ENCODE measurements at regions not wholly inside any gene's neighbourhood (a gene's known extent, or its start where the extent isn't known, plus 50 kb on each side); places are given as distances from the start of the nearest gene placed in this dataset.

DNA sequence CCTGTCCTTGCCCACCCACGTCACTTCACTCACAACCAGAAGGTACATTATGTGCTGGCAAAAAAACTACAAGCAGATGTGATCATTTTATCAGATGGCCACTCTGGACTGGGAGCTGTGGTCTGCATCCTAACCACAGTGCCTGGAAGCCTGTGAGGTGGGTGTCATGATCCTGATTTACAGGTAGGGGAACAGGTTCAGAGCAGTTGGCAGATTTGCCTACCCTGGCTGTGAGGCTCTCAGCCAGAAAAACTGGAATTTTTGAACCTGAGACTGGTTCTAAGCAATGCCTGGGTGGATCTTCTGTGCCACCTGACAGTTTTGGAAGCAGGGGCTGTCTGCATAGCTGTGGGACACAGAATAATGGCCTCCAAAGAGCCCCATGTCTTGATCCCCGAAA, 150.8 kb downstream of the SYF2 start:
- TF ChIP-seq, protein P1, sequence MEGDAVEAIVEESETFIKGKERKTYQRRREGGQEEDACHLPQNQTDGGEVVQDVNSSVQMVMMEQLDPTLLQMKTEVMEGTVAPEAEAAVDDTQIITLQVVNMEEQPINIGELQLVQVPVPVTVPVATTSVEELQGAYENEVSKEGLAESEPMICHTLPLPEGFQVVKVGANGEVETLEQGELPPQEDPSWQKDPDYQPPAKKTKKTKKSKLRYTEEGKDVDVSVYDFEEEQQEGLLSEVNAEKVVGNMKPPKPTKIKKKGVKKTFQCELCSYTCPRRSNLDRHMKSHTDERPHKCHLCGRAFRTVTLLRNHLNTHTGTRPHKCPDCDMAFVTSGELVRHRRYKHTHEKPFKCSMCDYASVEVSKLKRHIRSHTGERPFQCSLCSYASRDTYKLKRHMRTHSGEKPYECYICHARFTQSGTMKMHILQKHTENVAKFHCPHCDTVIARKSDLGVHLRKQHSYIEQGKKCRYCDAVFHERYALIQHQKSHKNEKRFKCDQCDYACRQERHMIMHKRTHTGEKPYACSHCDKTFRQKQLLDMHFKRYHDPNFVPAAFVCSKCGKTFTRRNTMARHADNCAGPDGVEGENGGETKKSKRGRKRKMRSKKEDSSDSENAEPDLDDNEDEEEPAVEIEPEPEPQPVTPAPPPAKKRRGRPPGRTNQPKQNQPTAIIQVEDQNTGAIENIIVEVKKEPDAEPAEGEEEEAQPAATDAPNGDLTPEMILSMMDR (conservative IDR thresholded peaks at IDR 0.05) = no peak
- TF ChIP-seq EZH2 (IDR thresholded peaks at IDR 0.05; ENCODE audit: low read depth) = no peak
- intact Hi-C loops (cut with micrococcal nuclease; ENCODE audit: unreplicated experiment) = no loop called here
- ChIA-PET POLR2A (ENCODE audit: unreplicated experiment) (no interaction called here), CTCF (no interaction called here)
- no peak overlapping the region for H2AFZ ChIP-seq
- no peaks in the 10 kb centered on the region for H3K9me3 ChIP-seq (ENCODE audit: insufficient read depth, low read depth)
- peak in 1 of 2 experiments; percentile 12 for DNase-seq
- no peaks in the 10 kb centered on the region for H3K4me1 ChIP-seq (replicated peaks; ENCODE audit: insufficient read depth)
- no peak overlapping the region for H3K4me2 ChIP-seq
- H3F3A ChIP-seq (ENCODE audit: insufficient read depth, low read depth) = no peaks in the 10 kb centered on the region
- H3K27me3 ChIP-seq (ENCODE audit: insufficient read depth, low read depth) = no peaks in the 10 kb centered on the region
- no peak overlapping the region for H3K27ac ChIP-seq
- no peaks in the 10 kb centered on the region for H3K79me2 ChIP-seq (ENCODE audit: low read depth)
- H3K4me3 ChIP-seq = no peak overlapping the region
- BruUV-seq (replicated peaks) = no TSS peak
- H3K36me3 ChIP-seq (ENCODE audit: low read depth) = no peaks in the 10 kb centered on the region
- H4K20me1 ChIP-seq (ENCODE audit: insufficient read depth) = no peaks in the 10 kb centered on the region
- no peaks in the 10 kb centered on the region for H3K9me2 ChIP-seq (ENCODE audit: insufficient read depth)

DNA sequence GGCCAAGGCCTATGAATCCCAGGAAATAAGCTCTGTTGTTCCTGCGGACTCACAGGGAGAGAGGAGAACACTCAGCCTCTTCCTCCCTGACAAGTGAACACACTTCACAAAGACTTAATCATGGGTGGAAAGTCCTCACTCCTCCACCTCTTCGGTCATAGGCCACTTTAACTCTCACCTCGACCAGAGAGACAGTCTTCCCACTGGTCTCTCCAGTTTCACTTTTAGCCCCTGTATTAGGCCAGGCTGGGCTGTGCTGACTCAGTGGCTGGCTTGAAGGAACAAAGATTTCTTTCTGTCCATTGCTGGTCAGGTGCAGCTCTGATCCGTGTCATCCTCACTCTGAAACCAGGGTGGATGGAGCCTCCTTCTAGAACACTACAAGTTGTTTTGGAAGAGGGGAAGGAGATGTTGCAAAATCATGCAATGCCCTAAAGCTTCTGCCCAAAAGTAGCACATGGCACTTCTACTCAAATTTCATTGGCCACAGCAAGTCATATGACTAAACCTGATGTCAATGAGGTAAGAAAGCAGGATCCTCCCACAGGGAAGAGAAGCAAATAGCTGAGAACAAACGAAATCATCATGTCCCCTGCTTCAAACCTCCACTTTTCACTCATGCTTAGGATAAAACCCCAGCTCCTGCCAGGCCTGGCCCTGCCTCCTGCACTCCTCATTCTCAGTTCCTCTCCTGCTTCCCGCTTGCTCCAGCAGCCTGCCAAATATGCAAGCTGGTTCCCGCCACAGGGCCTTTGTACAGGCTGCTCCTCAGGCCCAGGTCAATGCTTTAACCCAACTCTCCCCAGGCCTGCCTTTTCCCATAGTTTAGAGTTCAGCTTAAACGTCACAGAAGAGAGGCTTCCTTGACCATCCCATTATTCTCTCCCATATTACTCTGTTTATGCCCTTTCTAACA, 150.5 kb upstream of the RUNX3 start:
- H3K4me2 ChIP-seq = no peak overlapping the region
- DNase-seq = no peak

DNA sequence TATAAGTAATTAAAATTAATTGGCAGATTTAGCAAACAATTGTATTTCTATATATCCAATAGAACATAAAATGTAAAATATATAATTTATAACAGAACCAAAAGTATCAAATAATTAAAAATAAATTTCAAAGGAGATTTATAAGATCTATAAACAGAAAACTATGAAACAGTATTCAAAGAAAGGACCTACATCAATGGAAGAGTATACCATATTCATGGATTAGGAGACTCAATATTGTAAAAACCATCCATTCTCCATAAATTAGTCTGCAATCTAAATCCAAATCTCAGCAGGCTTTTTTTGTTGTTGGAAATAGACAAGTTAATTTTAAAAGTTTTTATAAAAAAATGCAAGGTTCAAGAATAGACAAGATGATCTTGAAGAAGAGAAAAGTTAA, 149.0 kb upstream of the RUNX3 start:
- Histone ChIP-seq H3K9me3 (ENCODE audit: insufficient read depth, low read depth) (no peaks in the 10 kb centered on the region), H2AFZ (no peak overlapping the region), H3K79me2 (ENCODE audit: low read depth) (no peaks in the 10 kb centered on the region), H3K4me3 (no peak overlapping the region), H3K4me2 (no peak overlapping the region), H3K27me3 (ENCODE audit: insufficient read depth, low read depth) (no peaks in the 10 kb centered on the region), H3K9me2 (ENCODE audit: insufficient read depth) (no peaks in the 10 kb centered on the region), H3K27ac (no peak overlapping the region), H3F3A (ENCODE audit: insufficient read depth, low read depth) (no peaks in the 10 kb centered on the region), H4K20me1 (ENCODE audit: insufficient read depth) (no peaks in the 10 kb centered on the region), H3K36me3 (ENCODE audit: low read depth) (no peaks in the 10 kb centered on the region), H3K4me1 (replicated peaks; ENCODE audit: insufficient read depth) (no peaks in the 10 kb centered on the region)
- ChIA-PET CTCF (no interaction called here), POLR2A (ENCODE audit: unreplicated experiment) (no interaction called here)
- no TSS peak for BruUV-seq (replicated peaks)
- intact Hi-C loops (cut with micrococcal nuclease; ENCODE audit: unreplicated experiment) = no loop called here
- no peak for TF ChIP-seq EZH2 (IDR thresholded peaks at IDR 0.05; ENCODE audit: low read depth)
- TF ChIP-seq, protein P1 (conservative IDR thresholded peaks at IDR 0.05) = no peak
- DNase-seq = no peak

More for the DNA sequence above, 150.5 kb upstream of the RUNX3 start:
- H3F3A ChIP-seq (ENCODE audit: insufficient read depth, low read depth) = no peaks in the 10 kb centered on the region
- no peak overlapping the region for H3K4me3 ChIP-seq
- H3K27me3 ChIP-seq (ENCODE audit: insufficient read depth, low read depth) = no peaks in the 10 kb centered on the region
- H4K20me1 ChIP-seq (ENCODE audit: insufficient read depth) = no peaks in the 10 kb centered on the region
- no peak overlapping the region for H3K27ac ChIP-seq
- no peak overlapping the region for H2AFZ ChIP-seq
- intact Hi-C loops (cut with micrococcal nuclease; ENCODE audit: unreplicated experiment) = no loop called here
- no peaks in the 10 kb centered on the region for H3K79me2 ChIP-seq (ENCODE audit: low read depth)
- TF ChIP-seq EZH2 (IDR thresholded peaks at IDR 0.05; ENCODE audit: low read depth) = no peak
- no TSS peak for BruUV-seq (replicated peaks)
- no peaks in the 10 kb centered on the region for H3K36me3 ChIP-seq (ENCODE audit: low read depth)
- CTCF ChIA-PET = no interaction called here
- H3K9me2 ChIP-seq (ENCODE audit: insufficient read depth) = no peaks in the 10 kb centered on the region
- H3K9me3 ChIP-seq (ENCODE audit: insufficient read depth, low read depth) = no peaks in the 10 kb centered on the region
- POLR2A ChIA-PET (ENCODE audit: unreplicated experiment) = no interaction called here
- H3K4me1 ChIP-seq (replicated peaks; ENCODE audit: insufficient read depth) = no peaks in the 10 kb centered on the region

Measured in PC-9 (cell line).